ENCODE measurements at regions not wholly inside any gene's neighbourhood (a gene's known extent, or its start where the extent isn't known, plus 50 kb on each side); places are given as distances from the start of the nearest gene placed in this dataset.
"Not testable (repeated sequence)": the region's sequence is repeated elsewhere in the genome, so short reads cannot be mapped to it uniquely, and the experiment has no call there.

DNA sequence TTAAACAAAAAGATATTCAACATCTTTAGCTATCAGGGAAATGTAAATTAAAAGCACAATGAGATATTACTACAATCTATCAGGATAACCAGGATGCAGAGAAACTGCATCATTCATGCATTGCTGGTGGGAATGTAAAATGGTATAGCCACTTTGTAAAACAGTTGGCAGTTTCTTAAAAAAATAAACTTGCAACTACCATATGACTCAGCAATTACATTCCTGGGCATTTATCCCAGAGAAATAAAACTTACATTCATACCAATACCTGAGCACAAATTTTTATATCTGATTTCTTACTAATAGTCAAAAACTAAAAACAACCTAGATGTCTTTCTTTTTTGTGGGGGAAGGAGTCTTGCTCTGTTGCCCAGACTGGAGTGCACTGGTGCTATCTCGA, 190.3 kb upstream of the TAB2 start:
- no peak for DNase-seq (ENCODE audit: low spot score)

DNA sequence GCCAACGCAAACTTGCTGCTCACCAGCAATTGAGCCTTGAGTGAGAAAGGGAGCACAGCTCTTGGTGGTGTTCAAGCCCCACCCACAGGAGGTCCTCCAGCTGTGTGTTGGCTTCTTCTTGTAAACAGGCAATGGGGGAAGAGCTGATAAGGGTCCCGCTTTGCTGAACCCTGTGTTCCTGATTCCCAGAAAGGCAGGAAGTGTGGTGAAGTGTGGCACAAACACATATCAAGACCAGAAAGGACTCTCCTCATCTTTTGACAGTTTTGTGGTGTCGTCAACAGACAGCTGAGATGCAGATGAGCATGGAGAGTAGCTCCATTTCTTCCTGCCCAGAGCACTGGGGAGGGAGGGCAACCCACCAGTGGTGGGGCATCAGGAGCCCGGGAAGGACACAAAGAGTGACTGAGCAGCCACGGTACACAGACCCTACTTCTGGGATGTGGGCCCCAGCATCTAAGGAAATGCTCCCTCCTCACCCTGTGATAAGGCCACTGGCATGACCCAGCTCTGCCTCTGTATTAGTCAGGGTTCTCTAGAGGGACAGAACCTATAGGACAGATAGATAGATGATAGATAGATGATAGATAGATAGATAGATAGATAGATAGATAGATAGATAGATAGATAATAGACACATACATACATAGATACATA, 188.9 kb upstream of the TAB2 start:
- DNase-seq (ENCODE audit: low spot score), result no peak

DNA sequence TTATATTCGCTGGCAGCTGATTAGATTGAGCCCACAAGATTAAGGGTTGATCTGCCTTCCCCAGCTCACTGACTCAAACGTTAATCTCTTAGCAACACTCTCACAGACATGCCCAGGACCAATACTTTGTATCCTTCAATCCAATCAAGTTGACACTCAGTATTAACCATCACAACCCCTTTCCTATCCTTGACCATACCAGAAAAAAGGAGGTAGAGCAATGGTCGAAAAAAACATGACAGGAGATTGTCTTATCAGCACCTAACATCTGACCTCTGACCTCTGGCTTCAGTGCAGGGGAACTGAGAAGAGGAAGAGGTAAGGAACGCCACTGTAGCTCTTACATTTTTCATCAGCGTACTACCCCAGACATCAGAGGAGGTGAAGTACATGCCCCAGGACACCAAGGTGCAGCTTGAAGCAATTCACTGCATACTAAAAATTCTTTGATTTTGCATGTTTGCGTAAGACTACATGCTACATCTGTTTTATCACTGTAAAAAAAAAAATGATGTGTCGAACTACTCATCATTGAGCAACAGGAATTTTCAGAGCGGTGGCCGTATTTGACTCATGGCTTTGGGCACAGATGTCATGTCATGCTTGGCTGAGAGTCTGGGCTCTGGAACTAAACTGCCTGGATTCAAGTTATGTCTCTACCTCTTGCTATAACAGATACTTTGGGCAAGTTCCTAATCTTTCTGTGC, 188.0 kb upstream of the TAB2 start:
- peak; percentile 76 for DNase-seq (ENCODE audit: low spot score)

DNA sequence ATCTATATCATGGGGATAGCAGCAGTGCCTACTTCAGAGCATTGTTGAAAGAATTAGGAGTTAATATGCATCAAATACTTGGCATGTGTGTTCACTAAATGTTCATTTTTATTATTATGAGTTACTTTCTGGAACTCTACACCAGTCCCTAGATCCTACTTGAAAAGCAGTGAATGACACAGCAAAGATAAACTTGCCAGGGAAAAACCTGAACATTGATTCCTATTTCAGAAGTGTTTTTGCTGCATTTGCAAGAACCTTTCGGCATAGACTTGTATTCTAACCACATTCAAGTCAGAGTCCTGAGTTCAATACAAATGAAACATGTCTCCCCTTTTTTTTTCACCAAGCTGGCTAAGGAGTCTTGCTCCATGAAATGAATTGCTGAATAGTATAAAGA, 187.4 kb upstream of the TAB2 start:
- DNase-seq (ENCODE audit: low spot score), result no peak

DNA sequence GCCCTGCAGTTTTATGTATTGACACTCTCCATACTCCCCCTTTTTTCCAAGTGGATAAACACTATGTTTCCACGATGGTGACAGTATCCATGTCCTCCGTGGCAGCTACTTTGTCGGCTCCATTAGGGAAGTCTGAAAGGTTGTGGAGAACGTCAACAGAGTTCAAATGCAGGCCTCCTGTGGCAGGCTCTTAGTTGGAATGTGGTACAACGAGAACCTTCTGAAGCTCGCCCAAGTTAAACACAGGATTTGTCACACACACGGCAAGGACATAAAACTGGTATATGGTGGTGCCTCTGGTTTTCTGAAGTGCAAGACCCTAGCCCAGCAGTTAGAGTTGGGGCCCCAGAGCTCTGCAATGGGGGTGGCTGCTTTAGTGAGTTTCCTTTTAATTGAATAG, 187.0 kb upstream of the TAB2 start:
- no peak for DNase-seq (ENCODE audit: low spot score)

DNA sequence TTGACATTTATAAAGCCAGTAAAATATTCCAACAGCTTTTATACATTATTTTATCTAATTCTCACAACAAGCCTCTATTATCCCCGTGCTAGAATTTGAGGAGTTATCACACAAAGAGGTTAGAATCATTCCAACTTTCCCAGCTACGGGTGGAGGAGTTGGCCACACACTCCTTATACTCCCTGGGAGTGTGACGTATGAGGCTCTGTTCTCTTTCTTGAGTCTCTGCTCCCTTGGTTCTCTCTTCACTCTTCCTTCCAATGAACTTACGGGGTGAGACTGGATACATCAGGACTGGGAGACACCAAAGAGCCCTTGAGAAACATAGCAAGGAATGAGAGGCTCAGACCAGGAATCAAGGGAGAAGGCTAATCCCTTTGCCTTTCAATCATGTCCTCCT, 185.6 kb upstream of the TAB2 start:
- DNase-seq (ENCODE audit: low spot score), result no peak

DNA sequence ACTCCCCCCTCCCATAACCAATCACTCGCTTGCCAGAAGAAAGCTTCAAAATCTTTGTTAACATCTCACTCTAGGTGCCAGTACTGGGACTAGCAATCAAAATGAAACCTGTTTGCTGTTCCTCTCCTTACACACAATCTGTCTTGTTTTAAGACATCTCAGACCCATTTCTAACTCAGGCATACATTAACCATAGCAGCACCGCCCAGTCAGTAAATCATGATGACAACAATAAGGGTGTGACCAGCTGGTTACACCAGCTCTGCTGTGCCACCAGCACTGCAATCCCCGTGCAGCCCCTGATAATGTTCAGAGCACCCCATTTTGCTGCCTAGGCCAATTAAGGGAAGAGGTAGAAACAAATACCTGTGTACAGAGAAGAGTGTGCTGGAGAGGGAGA, 185.2 kb upstream of the TAB2 start:
- DNase-seq (ENCODE audit: low spot score), result no peak

DNA sequence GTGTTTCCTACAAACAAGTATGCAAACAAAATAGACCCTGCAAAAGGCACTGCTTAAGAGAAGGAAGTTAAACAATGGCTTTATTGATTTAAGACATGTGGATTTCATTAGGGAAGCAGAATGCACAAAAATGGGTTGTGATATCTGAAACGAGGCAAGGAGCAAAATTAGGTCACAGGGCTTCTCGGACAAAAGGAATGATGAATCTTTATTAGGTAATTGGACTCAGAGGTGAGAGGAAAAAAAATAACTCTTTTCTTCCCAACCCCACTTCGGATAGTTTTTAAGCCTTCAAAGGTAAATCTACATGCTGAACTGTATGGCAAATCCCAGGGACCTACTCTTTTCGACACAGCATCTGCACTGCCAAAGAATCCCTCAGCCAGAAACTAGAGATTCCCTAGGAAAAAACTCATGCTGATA, 183.0 kb upstream of the TAB2 start:
- DNase-seq (ENCODE audit: low spot score), result no peak

DNA sequence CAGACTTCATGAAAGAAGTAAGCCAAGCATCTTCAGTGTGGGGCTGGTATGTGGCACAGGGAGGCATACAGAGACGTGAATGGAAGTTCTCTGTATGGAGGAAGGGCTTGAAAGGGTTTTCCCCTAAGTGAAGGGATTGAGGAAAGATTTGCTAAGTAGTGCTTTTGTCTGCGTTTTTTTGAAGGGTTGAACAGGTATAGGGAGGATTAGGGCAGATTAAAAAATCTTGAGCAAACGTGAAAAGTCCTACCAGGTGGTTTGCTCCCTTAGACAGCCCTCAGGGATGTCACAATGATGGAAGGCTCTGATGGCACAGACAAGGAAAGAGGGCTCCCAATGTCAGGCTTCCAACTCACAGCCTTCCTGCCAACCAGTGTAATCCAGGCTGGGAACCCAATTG, 181.7 kb upstream of the TAB2 start:
- DNase-seq (ENCODE audit: low spot score), result no peak

DNA sequence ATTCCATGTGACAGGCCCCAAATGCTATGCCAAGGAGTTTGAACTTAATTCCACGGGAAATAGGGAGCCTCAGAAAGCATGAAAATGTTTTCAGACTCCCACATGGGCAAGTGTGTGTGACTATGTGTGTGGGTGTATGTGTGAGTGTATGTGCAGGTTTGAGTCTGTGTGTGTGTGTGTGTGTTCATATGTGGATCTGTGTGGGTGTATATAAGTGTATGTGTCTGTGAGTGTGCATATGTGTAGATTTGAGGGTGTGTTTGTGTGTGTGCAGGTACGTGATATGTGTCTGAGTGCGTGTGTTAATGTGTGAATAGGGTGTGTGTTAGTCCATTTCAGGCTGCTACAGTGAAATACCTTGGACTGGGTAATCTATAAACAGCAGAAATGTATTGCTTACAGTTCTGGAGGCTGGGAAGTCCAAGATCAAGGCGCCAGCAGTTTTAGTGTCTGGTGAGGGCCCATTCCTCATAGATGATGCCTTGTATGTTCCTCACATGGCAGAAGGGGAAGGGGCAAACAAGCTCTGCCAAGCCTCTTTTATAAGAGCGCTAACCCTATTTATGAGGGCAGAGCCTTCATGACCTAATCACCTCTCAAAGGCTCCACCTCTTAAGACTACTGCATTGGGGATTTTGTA, 181.1 kb upstream of the TAB2 start:
- DNase-seq (ENCODE audit: low spot score), result no peak

DNA sequence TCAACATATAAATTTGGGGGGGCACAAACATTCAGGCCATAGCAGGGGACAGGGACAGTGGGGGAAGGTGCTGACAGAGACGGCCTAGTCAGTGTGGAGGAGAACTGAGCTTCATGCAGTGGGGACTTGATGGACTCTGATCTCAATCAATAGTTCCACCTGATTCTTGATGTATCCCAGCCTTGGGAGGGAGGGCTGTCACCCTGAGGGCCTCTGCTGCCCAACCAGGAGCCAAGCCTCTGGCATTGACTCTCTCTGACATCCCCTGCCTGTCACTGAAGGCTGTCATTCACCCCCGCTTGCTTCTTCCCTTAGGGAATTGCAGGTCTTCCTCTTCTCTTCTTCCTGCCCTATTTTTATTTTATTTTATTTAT, 180.6 kb upstream of the TAB2 start:
- no peak for DNase-seq (ENCODE audit: low spot score)

DNA sequence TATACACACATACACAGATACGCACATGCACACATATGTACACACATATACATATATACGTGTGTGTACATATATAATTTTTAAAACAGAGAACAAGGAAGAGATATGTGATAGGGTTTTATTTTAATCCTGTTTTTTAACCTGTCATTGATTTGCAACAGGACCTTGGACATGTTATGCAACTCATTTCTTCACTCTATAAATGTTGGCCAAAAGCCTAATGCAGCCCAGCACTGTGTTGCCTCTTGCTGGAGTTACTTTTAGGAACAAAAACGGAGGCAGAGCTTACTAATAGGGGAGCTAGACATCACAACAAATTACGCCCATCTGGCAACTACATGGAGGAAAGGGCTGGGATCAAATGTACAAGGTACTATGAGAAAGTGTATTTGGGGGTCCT, 179.9 kb upstream of the TAB2 start:
- DNase-seq (ENCODE audit: low spot score), result no peak

DNA sequence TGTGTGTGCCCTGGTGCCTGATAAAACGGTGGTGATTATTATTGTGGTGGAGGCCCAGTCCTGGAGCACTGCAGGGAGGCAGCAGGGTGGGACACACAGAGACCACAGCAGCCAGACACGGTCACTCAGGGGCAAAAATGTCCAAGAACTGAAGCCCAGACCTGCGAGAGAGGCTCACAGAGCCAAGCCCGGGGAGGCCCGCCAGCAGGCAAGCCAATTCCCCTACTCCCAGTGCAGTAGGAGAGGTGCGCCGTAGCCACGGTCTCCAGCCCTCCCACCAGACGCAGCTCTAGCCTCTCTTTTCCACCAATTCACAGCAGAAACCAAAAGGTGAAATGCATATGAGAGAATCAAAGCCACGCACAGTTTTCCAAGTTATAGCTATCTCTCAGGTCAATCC, 179.4 kb upstream of the TAB2 start:
- DNase-seq (ENCODE audit: low spot score), result no peak

DNA sequence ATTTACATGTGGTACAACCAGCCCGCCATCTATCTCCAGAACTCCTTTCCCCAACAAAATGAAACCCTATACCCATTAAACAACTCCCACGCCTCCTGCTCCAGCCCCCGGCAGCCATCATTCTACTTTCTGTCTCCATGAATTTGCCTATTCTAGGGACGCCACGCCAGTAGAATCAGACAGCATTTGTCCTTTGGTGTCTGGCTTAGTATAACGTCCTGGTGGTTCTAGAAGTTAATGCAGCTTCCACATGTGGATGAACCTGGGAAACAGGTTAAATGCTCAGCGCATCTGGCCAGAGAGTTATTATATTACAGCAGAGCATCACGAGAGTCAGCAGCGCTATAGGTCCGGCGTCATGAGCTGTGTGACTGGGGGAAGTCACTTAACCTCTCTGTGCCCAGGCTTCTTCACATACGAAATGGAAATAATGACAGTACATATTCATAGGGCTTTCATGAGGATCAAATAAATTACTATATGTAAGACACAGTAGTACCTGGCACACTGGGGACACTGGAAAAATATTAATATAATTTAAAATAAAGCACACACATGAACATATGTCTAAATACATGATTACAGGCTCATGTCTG, 178.7 kb upstream of the TAB2 start:
- DNase-seq (ENCODE audit: low spot score), result no peak

DNA sequence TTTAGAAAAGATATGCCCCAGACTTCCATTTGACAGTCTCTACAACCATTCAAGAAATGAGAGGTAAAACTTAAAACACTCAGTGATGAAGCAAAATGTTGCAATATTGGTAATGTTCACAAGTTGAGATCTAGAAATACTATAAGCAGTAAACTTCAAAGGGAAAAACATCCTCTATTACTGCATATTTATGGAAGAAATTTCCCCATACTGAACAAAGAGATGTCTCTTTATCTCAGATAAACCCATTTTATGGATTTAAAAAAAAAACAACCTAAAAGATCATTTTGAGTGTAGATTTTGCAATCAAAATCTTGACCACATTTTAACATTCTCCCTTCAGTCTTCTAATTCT, 177.8 kb upstream of the TAB2 start:
- DNase-seq (ENCODE audit: low spot score), result no peak

DNA sequence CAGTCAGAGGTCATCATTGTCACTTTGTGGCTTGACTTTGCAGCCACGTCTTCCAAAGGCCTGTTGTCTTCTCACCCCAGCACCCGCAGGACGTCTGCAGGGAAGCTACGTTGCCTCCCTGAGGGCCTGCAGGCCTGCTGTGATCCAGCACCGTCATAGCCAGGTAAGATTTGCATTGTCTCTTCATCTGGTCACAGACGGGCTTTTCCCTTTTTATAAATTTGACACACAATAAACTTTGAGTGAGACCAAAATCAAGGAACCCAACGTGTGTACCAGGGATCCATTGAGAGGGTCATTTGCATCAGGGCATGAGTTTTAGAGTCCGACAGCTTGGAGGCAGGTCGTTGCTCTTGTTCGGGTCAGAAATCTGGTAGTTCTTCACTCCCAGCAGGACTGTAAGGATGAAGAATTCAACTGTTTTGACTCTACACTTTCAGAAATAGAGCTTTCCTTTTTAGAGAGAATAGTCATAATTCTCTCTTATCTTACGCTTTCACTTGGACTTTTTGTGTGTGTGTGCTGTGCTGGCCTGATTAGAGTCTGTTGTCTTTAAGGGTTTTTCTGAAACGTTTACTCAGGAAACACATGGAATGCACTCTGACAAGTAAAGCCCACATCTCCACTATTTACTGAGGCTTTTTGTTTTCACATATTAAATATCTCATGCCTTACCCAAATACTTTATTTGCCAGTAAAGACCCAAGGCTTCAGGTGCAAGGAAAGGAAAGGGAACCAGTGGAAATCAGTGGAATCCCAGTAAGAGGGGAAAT, 177.2 kb upstream of the TAB2 start:
- DNase-seq (ENCODE audit: low spot score), result no peak

DNA sequence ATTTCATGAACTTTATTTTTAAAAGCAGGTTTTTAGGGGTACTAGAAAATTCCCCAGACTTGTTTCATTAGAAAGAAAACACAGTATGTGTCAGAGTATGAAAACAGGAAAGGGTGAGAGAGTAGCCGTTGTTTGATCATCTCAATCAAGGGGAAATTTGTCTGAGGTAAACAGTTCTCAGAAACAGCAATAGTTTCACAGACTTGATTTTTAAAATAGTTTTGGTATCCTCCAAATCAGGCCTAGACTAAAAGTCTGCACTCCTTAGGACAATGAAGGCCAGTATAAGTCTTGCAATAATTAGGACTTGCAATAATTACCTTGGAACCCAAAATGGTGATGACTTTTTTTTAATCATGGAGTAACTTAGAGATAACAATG, 176.6 kb upstream of the TAB2 start:
- DNase-seq (ENCODE audit: low spot score), result no peak

DNA sequence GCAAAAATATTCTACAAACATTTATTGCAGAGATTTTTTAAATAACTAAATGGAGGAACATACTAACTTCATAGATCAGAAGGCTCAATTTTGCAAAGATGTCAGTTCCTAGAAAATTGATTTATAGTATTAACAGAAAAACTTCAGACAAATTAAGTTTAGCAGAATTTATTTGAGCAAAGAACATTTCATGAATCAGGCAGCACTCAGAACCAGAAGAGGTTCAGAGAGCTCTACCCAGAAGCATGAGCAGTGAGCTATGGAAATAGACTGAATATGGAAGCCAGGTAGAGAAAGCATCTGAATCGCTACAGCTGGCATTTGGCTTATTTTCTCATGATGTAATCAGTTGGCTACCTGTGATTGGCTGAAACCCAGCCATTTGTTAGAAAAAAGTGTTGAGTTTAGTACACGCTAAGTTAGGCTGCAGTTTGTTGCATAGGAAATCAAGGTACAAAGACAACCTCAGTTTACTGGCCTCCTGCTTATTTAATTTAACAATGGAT, 174.5 kb upstream of the TAB2 start:
- DNase-seq (ENCODE audit: low spot score), result no peak

DNA sequence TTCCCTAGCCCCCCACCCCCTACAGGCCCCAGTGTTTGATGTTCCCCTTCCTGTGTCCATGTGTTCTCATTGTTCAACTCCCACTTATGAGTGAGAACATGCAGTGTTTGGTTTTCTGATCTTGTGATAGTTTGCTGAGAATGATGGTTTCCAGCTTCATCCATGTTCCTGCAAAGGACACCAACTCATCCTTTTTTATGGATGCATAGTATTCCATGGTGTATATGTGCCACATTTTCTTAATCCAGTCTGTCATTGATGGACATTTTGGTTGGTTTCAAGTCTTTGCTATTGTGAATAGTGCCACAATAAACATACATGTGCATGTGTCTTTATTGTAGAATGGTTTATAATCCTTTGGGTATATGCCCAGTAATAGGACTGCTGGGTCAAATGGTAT, 171.7 kb upstream of the TAB2 start:
- DNase-seq (ENCODE audit: low spot score), result not testable (repeated sequence)

DNA sequence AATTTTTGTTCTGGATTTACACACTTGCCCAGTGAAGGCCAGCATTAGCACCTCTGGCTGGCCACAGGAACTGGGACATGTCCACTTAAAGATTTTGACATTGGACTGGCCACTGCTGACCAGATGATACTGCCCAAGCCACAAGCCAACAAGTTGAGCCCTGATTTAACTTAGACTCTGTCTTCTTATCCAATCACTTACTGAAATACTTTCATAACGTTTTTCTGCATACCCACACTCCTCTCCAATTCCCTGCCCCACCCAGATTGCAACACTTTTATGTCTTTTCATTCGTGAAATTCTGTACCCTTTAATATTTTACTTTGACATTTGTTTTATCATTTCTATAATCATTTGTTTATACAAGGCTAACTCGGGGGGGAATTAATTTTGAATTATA, 170.3 kb upstream of the TAB2 start:
- DNase-seq (ENCODE audit: low spot score), result no peak

DNA sequence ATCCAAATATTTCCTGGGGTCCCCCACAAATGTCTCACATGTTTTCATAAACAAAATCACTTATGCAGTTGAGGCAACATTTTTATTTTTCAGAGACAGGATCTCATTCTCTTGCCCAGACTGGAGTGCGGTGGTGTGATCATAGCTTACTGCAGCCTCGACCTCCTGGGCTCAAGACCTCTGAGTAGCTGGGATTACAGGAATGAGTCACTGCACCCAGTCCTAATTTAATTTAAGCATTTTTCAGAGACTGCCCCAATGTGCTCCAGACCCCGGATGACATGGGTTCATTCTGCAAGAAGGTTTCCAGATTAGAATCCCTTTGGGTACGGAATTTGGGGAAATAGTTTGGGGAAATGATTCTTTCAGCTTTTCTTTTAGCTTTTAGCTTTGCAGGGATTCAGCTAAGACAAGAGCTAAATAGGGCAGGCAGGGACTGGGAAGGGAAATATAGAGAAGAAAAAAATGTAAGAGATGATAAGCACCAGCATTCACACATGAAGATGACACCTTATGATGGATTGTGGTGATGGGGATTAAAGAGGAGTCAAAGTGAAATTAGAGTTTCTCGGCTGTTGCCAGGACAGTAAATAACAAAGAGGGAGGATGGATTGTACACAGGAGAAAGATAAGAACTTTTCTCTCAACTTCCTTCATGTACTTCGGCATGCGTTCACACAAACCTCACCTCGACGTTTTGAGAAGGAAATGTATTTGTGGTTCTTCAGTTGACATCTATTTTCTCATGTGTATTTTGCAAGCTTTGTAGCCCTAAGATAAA, 169.4 kb upstream of the TAB2 start:
- DNase-seq (ENCODE audit: low spot score), result no peak

DNA sequence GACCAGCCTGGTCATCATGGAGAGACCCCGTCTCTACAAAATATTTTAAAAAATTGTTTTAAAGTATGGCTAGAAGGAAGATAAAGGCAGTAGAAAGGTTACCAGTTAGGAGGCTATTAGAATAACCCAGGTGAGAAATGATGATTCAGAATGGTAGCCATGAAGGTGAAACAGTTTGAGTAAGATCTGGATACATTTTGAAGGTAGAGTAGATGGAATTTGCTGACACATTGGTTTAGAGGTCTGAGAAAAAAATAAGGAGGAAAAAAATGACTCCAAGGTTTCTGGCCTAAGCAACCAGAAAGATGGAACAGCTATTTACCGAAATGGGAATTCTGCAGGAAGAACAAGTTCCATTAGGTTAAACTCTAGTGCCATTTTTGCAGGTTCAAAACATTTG, 167.9 kb upstream of the TAB2 start:
- DNase-seq (ENCODE audit: low spot score), result no peak

Measured in AG08395 (cell line).